GM18502 (cell line): ENCODE measurements at regions not wholly inside any gene's neighbourhood (a gene's known extent, or its start where the extent isn't known, plus 50 kb on each side); places are given as distances from the start of the nearest gene placed in this dataset.

Experiments used
- ATAC-seq: cut with Tn5 transposase; IDR thresholded peaks from one replicate; pipeline ENCODE4 v1.9.1; 2021; ENCODE audit warnings: mild to moderate bottlenecking; ENCODE audit not compliant: unreplicated experiment, poor library complexity

DNA sequence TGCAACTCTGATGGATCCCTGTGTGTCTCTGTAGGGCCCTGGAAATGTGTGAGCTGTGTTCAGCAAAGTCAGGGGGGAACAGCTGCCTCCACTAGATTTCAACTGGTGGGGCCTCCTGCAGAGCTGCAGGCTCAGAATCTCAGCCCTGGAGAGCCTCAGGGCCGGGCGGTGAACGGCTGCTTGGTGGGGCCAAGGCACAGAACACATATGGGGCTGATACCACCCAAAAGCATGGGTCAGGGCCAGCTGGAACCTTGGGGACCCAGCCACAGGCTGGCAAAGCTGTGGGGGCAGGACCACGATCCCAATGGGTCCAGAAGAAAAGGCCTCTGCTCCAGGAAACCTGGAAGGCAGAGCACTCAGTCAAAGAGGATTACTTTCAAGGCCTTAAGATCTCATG is 878.5 kb downstream of the BCL11B start:
- no peak for ATAC-seq

DNA sequence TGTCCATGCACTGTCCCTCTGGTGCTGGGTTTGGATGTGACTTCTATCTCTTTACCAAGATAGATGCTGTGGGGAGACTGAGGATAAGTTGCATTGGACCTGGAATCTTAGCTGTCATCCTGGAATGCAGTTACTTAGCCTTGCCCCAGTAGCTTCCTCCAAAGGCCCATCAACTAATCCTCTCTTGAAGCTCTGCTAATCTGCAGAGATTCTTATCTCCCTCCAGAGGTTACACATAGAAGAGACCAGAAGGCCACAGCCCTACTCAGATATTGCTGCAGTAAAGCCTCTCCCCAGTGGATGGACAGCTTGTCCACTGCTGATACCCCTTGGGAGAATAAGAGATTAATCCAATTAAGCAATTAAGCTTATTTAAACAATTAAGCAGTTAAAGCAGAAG is 867.2 kb downstream of the BCL11B start:
- ATAC-seq: no peak

- no peak for ATAC-seq
These were observed 863.9 kb downstream of the BCL11B start for GRCh38 chr14:98408024-98408555.

- no peak for ATAC-seq
These were observed 863.3 kb downstream of the BCL11B start for GRCh38 chr14:98408713-98409112.

DNA sequence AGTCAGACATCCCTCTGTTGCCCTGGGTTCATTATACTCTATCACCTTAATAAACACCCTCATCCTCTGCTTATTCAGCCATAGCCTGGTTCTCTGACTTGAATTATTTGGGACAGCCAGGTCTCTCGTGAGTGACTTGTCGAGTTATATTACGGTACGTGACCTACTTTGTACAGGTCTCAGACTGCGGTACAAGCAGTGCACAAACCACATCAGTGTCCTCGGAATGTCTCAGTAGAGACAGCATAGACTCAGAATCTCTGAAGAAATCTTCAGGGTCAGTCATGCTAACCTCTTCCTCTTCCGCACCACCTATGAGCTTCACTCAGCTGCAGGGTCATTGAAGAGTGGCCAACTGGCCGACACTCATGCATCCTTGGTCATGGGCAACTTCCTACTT is 860.8 kb downstream of the BCL11B start:
- no peak for ATAC-seq

GRCh38 chr14:98412431-98412830 is 859.6 kb downstream of the BCL11B start:
- no peak for ATAC-seq

DNA sequence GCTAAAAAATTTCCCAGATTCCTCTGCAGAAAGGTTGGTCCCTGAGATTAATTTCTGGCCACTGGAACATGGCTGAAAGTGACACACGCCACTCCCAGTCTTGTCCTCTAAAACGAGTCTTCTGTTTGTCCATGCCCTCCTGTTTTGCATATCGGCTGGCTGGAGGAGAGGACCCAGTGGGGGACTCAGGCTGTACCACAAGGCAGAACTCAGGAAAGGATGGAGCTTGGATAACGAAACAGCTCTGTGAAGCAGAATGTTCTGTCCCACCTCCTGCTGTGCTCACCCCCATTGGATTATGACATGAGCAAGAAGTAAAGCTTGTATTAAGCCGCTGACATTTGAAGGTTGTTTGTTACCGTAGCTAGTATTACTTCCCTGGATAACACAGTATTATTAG is 856.2 kb downstream of the BCL11B start:
- no peak for ATAC-seq

DNA sequence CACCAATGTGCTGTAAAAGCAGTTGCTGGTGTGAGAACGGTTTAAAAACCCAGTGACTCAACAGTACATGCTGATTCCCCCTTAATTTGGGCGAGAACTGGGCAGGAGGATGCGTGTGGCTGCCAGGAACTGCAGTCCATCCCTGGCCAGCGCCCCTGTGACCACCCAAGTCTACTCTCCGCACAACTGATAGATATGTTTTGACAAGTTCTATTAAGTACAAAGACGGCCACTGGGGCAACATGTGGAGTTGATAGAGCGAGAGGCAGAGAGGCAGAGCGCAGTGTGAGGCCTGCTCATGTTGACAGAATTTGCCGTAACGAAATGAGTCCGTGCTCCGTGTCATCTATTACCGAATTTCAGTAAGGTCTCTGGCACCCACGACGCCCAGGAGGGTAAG is 855.0 kb downstream of the BCL11B start:
- ATAC-seq: no peak

DNA sequence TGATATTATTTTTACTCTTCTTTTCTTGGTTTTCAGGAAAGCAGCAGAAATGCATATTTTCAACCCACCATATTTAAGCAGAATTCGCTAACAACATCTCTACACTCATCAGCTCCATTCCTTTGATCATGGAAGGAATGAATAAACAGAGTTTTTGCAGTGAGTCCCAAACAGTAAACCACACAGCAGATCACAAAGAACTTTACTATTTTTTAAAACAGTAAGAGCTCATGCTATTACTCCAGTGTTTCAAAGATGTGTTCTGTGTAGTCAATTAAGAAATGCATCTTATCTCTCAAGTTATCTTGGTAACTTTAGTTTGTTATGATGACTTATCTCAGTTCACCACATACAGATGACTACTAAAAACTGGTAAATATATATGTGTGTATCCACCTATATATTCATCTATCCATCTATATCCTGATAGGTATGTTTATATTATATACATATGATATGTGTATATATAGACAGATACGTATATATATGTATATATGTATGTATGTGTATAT is 843.5 kb downstream of the BCL11B start:
- no peak for ATAC-seq

- ATAC-seq: no peak
These were observed 838.6 kb downstream of the BCL11B start for GRCh38 chr14:98433436-98433835.

DNA sequence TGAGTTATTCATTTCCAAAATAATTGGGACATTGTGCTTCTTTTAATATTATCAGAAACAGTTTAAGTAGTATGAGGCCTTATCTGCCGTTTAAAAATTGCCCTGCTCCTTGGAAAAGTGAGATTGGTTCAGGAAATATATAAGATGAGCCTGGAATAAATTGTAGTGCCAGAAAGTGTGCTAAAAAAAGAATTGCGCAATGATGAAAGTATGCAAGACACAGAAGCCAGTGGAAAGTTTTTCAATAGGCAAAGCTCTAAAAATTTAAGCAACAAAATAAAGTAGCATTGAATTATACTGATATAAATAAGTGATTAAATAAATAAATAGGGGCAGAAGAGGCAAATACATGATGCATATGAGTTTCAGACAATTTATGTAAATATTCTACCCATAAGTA is 834.9 kb downstream of the BCL11B start:
- ATAC-seq: no peak

DNA sequence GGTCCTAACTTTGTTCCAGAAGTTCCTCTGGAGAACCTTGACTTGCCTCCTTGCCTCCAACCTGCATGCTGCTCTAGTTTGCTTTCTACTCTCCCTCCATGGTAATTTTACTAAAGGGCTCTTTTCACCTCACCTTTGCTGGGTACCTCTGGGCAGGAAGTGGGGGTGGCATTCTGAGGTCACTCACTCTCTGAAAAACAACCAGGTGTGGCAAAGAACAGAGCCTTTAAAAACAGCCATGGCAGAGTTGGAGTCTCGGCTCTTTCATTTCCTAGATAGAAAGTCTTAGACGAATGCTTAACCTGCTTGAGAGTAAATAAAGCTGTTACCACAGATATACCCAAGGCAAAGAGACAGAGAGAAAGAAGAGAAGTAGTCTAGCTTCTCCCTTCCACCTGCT is 827.9 kb downstream of the BCL11B start:
- no peak for ATAC-seq

GRCh38 chr14:98445718-98446117 is 826.3 kb downstream of the BCL11B start:
- no peak for ATAC-seq

- no peak for ATAC-seq
These were observed 825.5 kb downstream of the BCL11B start for GRCh38 chr14:98446508-98446907.

- ATAC-seq: no peak
These were observed 815.8 kb downstream of the BCL11B start for GRCh38 chr14:98456231-98456630.

DNA sequence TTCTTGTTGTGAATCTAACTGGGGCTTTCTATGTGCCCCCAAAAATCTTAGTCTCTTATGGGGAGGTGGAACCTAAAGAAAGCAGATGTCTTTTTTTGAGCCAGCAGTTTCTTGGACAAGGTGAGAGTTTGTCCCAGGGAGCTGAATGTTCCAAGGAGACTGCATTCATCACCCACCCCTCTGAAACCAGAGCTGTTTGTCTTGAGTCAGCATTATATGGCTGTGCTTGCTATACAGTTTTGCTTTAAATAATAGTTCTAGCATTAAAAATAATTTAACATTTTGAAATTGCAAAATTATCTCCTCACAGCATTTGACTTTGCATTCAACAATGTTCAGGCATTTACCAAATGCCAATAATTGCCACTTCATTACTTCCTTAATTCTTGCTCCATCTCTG is 813.3 kb downstream of the BCL11B start:
- ATAC-seq: no peak

DNA sequence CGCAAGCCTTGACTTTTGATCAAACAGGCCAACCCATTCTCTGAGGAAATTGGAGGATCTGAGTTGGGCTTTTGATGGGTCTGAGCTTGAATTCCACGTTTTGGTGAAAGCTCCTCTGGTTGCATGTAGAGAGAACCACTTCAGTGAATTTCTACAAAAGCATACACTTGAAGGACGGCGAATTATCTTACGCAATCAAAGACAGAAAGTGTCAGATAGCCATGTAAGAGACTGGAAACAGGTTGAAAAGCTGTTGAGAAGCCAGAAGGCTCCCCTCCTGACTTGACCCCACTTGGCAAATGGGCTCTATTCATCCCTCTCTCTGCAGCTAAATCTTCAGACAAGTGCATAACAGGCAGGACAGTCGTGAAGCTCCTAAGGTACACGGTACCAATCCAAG is 809.1 kb downstream of the BCL11B start:
- ATAC-seq: no peak

DNA sequence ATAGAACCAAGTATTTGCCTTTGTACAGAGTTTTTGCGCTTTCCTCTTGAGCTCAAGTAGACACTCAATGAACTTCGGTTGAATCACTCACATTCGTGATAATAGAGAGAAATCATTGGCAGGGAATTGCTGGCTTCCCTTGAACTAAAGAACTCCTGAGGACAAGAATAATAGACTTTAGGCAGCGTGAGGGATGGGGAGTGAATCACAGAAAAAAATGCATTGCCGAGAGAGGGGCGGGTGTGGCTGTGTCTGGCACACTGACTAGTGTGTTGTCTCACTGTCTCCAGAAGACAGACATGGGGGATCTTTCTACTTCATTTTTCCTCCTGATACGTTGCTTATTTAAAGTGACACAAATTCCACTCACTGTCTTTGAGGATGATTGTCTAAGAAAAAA is 805.2 kb downstream of the BCL11B start:
- ATAC-seq: no peak

DNA sequence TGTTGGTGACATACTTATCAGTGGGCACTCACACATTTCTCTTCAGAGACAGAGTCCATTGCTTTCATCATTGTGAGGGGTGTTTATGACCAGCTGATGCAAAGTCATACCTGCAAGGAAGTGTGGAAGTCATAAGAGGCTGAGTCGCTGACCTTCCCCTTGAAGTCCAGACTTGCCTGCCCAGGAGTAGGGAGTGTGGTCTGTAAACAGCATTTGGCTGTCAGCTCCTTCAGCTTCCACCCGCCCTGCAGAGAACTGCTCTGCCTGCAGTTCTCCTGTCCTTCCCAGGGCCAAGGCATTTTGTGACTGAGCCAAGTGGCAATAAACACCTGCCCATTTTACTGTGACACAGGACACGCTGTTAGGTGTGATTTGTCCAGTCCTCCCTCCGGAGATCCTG is 801.3 kb downstream of the BCL11B start:
- ATAC-seq: no peak

- ATAC-seq: no peak
These were observed 797.1 kb downstream of the BCL11B start for GRCh38 chr14:98474900-98475299.

GRCh38 chr14:98477935-98478334 is 794.1 kb downstream of the BCL11B start:
- ATAC-seq: no peak

DNA sequence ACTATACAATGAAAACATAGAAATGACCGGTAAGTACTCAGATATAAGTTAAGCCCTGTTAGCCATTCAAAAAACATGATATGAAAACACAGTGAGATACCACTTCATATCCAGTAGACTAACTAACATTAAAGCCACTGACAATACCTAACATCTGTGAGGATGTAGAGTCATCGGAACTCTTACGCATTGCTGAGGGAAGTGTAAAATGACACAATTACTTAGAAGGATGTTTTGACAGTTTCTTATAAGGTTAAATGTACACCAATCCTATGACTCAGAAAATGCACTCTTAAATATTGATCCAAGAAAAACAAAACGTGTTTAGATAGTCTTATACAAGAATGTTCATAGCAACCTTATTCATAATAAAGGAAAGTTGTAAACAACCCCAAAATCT is 782.9 kb downstream of the BCL11B start:
- ATAC-seq: no peak

- ATAC-seq: no peak
These were observed 777.4 kb downstream of the BCL11B start for GRCh38 chr14:98494582-98494981.
